ENCODE measurements at regions not wholly inside any gene's neighbourhood (a gene's known extent, or its start where the extent isn't known, plus 50 kb on each side); places are given as distances from the start of the nearest gene placed in this dataset.

- TF ChIP-seq EZH2phosphoT487 (IDR thresholded peaks at IDR 0.05; ENCODE audit: insufficient read depth, low read depth) (no peak), EZH2 (IDR thresholded peaks at IDR 0.05; ENCODE audit: insufficient read depth, poor library complexity, severe bottlenecking) (no peak)
Observed at GRCh38 chr14:65174783-65175182, 72.5 kb upstream of the MAX start.
